K562 (cell line): ENCODE measurements at regions not wholly inside any gene's neighbourhood (a gene's known extent, or its start where the extent isn't known, plus 50 kb on each side); places are given as distances from the start of the nearest gene placed in this dataset.

Experiments
- BMI1 ChIP-seq: fragments of 150-350 bp; IDR thresholded peaks from 2 replicates; pipeline ENCODE4 v1.6.1; 2014; ENCODE audit warnings: low read length
- CBFA2T3 ChIP-seq: fragments of 450-650 bp; IDR thresholded peaks from 2 replicates; pipeline ENCODE4 v1.6.1; 2017
- CREB1 ChIP-seq, 2 experiments: sonication (generic) in 1 of 2; formaldehyde crosslinking in 1 of 2; IDR thresholded peaks; 2 replicates each; pipeline versions ENCODE4 v1.6.1 to v1.8.0; 2012 to 2022; ENCODE audit warnings: inconsistent platforms in 1 of 2, mild to moderate bottlenecking in 1 of 2, missing genetic modification reagents in 1 of 2, moderate library complexity in 1 of 2
- CREBBP ChIP-seq: IDR thresholded peaks from one replicate; pipeline ENCODE4 v1.6.1; 2012; ENCODE audit warnings: low read depth, mild to moderate bottlenecking, control low read depth, inconsistent platforms, low read length
- DPF2 ChIP-seq: fragments of 450-650 bp; IDR thresholded peaks from 2 replicates; pipeline ENCODE4 v1.6.1; 2016
- EP300 ChIP-seq: IDR thresholded peaks from 2 replicates; pipeline ENCODE4 v1.6.1; 2012; ENCODE audit warnings: low read length, improper control_type of control experiment
- HEY1 ChIP-seq: fragments of 250-450 bp; sonication (Bioruptor Pico); IDR thresholded peaks from 2 replicates; pipeline ENCODE4 v1.5.0; 2020; ENCODE audit warnings: mild to moderate bottlenecking, moderate library complexity, borderline replicate concordance
- KDM4B ChIP-seq, 2 experiments: fragments of 450-650 bp in 1 of 2; sonication (generic) in 1 of 2; IDR thresholded peaks; 2 replicates each; pipeline ENCODE4 v1.6.1; 2016 to 2017; ENCODE audit warnings: borderline replicate concordance in 2 of 2, antibody characterized with exemption in 1 of 2, low read depth in 1 of 2, mild to moderate bottlenecking in 1 of 2
- MTA1 ChIP-seq: fragments of 450-650 bp; IDR thresholded peaks from 2 replicates; pipeline ENCODE4 v1.6.1; 2017; ENCODE audit warnings: borderline replicate concordance
- MTA2 ChIP-seq: fragments of 450-650 bp; IDR thresholded peaks from 2 replicates; pipeline ENCODE4 v1.6.1; 2016; ENCODE audit warnings: low read depth
- PCBP1 ChIP-seq: fragments of 200-400 bp; formaldehyde crosslinking; IDR thresholded peaks from 2 replicates; pipeline ENCODE4 v1.6.1; 2018; ENCODE audit warnings: mild to moderate bottlenecking, low read depth, low read length; ENCODE audit not compliant: poor library complexity, severe bottlenecking
- PHB2 ChIP-seq: fragments of 450-650 bp; IDR thresholded peaks from 2 replicates; pipeline ENCODE4 v1.6.1; 2017; ENCODE audit warnings: low read depth
- PPARD ChIP-seq: fragments of 250-450 bp; sonication (Bioruptor Pico); IDR thresholded peaks from 2 replicates; pipeline ENCODE4 v1.8.0; 2022; ENCODE audit warnings: inconsistent platforms, mild to moderate bottlenecking, moderate library complexity
- SIN3B ChIP-seq: fragments of 450-650 bp; IDR thresholded peaks from 2 replicates; pipeline ENCODE4 v1.6.1; 2017; ENCODE audit warnings: low read depth, mild to moderate bottlenecking, moderate library complexity
- TFAM ChIP-seq: fragments of 250-450 bp; sonication (Bioruptor Pico); conservative IDR thresholded peaks from 2 replicates; pipeline ENCODE4 v1.5.0; 2021; ENCODE audit warnings: mild to moderate bottlenecking, moderate library complexity
- TRIM28 ChIP-seq: fragments of 450-650 bp; IDR thresholded peaks from 2 replicates; pipeline ENCODE4 v1.6.1; 2017
- ZNF507 ChIP-seq: conservative IDR thresholded peaks from 2 replicates; pipeline ENCODE4 v1.6.1; 2017; ENCODE audit warnings: missing genetic modification characterization, missing compliant biosample characterization
- ZNF778 ChIP-seq: fragments of 450-650 bp; formaldehyde crosslinking; IDR thresholded peaks from 2 replicates; pipeline ENCODE4 v1.4.0; 2020; ENCODE audit warnings: mild to moderate bottlenecking, moderate library complexity
- TF ChIP-seq, protein P1 (sequence below): fragments of 450-650 bp; formaldehyde crosslinking; IDR thresholded peaks from 2 replicates; pipeline ENCODE4 v1.4.0; 2020; ENCODE audit warnings: mild to moderate bottlenecking
- TF ChIP-seq, protein P2 (sequence below): fragments of 450-650 bp; formaldehyde crosslinking; IDR thresholded peaks from 2 replicates; pipeline ENCODE4 v1.4.0; 2020; ENCODE audit warnings: mild to moderate bottlenecking, moderate library complexity
- TF ChIP-seq, protein P3 (sequence below): fragments of 450-650 bp; IDR thresholded peaks from 2 replicates; pipeline ENCODE4 v1.6.1; 2014; ENCODE audit warnings: low read depth, mild to moderate bottlenecking, moderate library complexity, borderline replicate concordance
- TF ChIP-seq, protein P4 (sequence below): fragments of 450-650 bp; IDR thresholded peaks from 2 replicates; pipeline ENCODE4 v1.6.1; 2018; ENCODE audit not compliant: partially characterized antibody

DNA sequence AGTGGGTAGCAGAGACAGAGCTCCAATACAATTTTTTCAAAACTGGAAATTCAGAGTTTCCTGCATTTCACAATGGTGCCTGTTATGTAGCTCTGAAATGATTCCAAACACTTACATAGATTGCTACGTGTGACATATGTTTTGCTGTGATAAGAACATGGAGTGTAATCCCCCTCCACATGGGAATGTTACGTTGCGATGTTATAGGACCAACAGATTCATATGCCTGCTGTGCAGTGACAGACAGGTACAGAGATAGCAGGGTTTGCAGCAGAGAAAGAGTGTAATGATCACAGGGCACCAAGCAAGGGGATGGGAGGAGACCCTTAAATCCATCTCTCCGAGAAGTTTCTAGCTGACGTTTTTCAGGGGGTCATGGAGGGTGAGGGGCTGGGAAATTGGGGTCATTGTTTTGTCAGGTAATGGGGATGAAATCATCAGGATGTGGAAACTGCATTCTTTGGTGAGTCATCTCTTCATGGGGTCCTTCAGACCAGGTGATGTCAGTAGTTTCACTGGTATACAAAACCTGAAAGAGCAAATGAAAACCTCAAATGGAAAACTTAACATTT lies 76.6 kb upstream of the OSBPL8 start (continued):
- TF ChIP-seq, protein P1, sequence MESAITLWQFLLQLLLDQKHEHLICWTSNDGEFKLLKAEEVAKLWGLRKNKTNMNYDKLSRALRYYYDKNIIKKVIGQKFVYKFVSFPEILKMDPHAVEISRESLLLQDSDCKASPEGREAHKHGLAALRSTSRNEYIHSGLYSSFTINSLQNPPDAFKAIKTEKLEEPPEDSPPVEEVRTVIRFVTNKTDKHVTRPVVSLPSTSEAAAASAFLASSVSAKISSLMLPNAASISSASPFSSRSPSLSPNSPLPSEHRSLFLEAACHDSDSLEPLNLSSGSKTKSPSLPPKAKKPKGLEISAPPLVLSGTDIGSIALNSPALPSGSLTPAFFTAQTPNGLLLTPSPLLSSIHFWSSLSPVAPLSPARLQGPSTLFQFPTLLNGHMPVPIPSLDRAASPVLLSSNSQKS (CRISPR knock-in tag), result no peak
- no peak for TF ChIP-seq TRIM28
- TF ChIP-seq, protein P2, sequence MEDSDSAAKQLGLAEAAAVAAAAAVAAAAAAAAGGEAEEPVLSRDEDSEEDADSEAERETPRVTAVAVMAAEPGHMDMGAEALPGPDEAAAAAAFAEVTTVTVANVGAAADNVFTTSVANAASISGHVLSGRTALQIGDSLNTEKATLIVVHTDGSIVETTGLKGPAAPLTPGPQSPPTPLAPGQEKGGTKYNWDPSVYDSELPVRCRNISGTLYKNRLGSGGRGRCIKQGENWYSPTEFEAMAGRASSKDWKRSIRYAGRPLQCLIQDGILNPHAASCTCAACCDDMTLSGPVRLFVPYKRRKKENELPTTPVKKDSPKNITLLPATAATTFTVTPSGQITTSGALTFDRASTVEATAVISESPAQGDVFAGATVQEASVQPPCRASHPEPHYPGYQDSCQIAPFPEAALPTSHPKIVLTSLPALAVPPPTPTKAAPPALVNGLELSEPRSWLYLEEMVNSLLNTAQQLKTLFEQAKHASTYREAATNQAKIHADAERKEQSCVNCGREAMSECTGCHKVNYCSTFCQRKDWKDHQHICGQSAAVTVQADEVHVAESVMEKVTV (CRISPR knock-in tag), result no peak
- no peak for TF ChIP-seq BMI1
- TF ChIP-seq CBFA2T3, result peak; percentile 93
- no peak for TF ChIP-seq MTA1
- TF ChIP-seq, protein P3, sequence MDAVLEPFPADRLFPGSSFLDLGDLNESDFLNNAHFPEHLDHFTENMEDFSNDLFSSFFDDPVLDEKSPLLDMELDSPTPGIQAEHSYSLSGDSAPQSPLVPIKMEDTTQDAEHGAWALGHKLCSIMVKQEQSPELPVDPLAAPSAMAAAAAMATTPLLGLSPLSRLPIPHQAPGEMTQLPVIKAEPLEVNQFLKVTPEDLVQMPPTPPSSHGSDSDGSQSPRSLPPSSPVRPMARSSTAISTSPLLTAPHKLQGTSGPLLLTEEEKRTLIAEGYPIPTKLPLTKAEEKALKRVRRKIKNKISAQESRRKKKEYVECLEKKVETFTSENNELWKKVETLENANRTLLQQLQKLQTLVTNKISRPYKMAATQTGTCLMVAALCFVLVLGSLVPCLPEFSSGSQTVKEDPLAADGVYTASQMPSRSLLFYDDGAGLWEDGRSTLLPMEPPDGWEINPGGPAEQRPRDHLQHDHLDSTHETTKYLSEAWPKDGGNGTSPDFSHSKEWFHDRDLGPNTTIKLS, result no peak
- TF ChIP-seq DPF2, result peak; percentile 76
- TF ChIP-seq HEY1 (CRISPR knock-in tag), result no peak
- TF ChIP-seq KDM4B (IDR thresholded peaks at IDR 0.05; ENCODE audit: borderline replicate concordance in 2 of 2, low read depth in 1 of 2), result no peak
- TF ChIP-seq ZNF778 (CRISPR knock-in tag), result no peak
- peak; percentile 70 for TF ChIP-seq MTA2
- no peak for TF ChIP-seq PCBP1
- TF ChIP-seq SIN3B, result no peak
- peak; percentile 39; the same call in 1 of the 2 replicates for TF ChIP-seq CREB1 (IDR thresholded peaks at IDR 0.05)
- no peak for TF ChIP-seq CREB1 (CRISPR knock-in tag; IDR thresholded peaks at IDR 0.05)
- TF ChIP-seq PPARD (CRISPR knock-in tag), result no peak
- TF ChIP-seq CREBBP, result no peak
- TF ChIP-seq EP300, result peak; percentile 59
- no peak for TF ChIP-seq TFAM (CRISPR knock-in tag)
- TF ChIP-seq ZNF507, result no peak
- TF ChIP-seq, protein P4, sequence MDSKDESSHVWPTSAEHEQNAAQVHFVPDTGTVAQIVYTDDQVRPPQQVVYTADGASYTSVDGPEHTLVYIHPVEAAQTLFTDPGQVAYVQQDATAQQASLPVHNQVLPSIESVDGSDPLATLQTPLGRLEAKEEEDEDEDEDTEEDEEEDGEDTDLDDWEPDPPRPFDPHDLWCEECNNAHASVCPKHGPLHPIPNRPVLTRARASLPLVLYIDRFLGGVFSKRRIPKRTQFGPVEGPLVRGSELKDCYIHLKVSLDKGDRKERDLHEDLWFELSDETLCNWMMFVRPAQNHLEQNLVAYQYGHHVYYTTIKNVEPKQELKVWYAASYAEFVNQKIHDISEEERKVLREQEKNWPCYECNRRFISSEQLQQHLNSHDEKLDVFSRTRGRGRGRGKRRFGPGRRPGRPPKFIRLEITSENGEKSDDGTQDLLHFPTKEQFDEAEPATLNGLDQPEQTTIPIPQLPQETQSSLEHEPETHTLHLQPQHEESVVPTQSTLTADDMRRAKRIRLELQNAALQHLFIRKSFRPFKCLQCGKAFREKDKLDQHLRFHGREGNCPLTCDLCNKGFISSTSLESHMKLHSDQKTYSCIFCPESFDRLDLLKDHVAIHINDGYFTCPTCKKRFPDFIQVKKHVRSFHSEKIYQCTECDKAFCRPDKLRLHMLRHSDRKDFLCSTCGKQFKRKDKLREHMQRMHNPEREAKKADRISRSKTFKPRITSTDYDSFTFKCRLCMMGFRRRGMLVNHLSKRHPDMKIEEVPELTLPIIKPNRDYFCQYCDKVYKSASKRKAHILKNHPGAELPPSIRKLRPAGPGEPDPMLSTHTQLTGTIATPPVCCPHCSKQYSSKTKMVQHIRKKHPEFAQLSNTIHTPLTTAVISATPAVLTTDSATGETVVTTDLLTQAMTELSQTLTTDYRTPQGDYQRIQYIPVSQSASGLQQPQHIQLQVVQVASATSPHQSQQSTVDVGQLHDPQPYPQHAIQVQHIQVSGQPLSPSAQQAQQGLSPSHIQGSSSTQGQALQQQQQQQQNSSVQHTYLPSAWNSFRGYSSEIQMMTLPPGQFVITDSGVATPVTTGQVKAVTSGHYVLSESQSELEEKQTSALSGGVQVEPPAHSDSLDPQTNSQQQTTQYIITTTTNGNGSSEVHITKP, result no peak
- 0 out of 2 replicates have a peak, but pooled peaks have one; percentile 19 for TF ChIP-seq PHB2
